OCI-LY3 (cell line): ENCODE measurements at regions not wholly inside any gene's neighbourhood (a gene's known extent, or its start where the extent isn't known, plus 50 kb on each side); places are given as distances from the start of the nearest gene placed in this dataset.

Experiments
- CTCF ChIP-seq: fragments of 200-600, 300-600 bp; sonication (generic); IDR thresholded peaks from 2 replicates; pipeline ENCODE4 v1.5.1; 2014; ENCODE audit warnings: antibody characterized with exemption, low read length, low read depth
- EZH2phosphoT487 ChIP-seq: fragments of 200-600 bp; shearing (Covaris generic); IDR thresholded peaks from 2 replicates; pipeline ENCODE4 v1.6.1; 2018; ENCODE audit warnings: antibody characterized with exemption, mixed run types, low read depth

GRCh38 chr1:163013826-163014600 is 55.1 kb upstream of the RGS4 start:
- TF ChIP-seq CTCF: no peak
- no peak for TF ChIP-seq EZH2phosphoT487
